BLaER1 (cell line): ENCODE measurements at regions not wholly inside any gene's neighbourhood (a gene's known extent, or its start where the extent isn't known, plus 50 kb on each side); places are given as distances from the start of the nearest gene placed in this dataset.
A peak's percentile ranks its signal among the peaks of the same experiment; 100 is the strongest.

ENCODE experiments used
- H3K27ac ChIP-seq: shearing (Covaris generic); formaldehyde crosslinking; 2 replicates; pipeline ENCODE4 v1.8.1; 2022
- H3K27me3 ChIP-seq: shearing (Covaris generic); formaldehyde crosslinking; 2 replicates; pipeline ENCODE4 v1.8.1; 2022
- H3K36me3 ChIP-seq: shearing (Covaris generic); formaldehyde crosslinking; 2 replicates; pipeline ENCODE4 v1.8.1; 2022
- H3K4me1 ChIP-seq: shearing (Covaris generic); formaldehyde crosslinking; 2 replicates; pipeline ENCODE4 v1.8.1; 2022
- H3K4me2 ChIP-seq: shearing (Covaris generic); formaldehyde crosslinking; 2 replicates; pipeline ENCODE4 v1.8.1; 2022
- H3K4me3 ChIP-seq: shearing (Covaris generic); formaldehyde crosslinking; 2 replicates; pipeline ENCODE4 v1.8.1; 2022
- H3K9ac ChIP-seq: shearing (Covaris generic); formaldehyde crosslinking; 2 replicates; pipeline ENCODE4 v1.8.1; 2022
- H3K9me3 ChIP-seq: shearing (Covaris generic); formaldehyde crosslinking; 2 replicates; pipeline ENCODE4 v1.8.1; 2022
- H4K20me1 ChIP-seq: shearing (Covaris generic); formaldehyde crosslinking; 2 replicates; pipeline ENCODE4 v1.8.1; 2022
- Cebpa-rat ChIP-seq: shearing (Covaris generic); IDR thresholded peaks from 2 replicates; pipeline ENCODE4 v1.8.1; 2022

DNA sequence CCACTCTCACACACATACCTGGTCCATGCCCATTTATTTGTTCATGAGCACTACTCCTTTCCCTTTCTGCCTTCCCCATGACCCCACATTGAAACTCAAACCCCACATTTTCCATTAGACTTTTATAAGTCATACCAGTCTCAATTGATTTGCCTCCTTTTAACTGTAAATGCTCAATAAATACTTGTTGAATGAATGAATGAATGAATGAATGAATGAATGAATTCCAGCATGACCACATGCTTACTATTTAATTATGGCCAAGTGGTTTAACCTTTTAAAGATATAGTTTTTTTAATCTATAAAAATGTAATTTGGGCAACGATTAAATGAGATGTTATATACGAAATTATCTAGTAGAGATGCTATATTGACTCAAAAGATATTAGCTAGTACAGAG is 54.1 kb upstream of the GRAMD2B start:
- no peak overlapping the region for H3K9ac ChIP-seq
- no peaks in the 10 kb centered on the region for H3K9me3 ChIP-seq
- no peak overlapping the region for H3K27ac ChIP-seq
- no peaks in the 10 kb centered on the region for H3K36me3 ChIP-seq
- no peaks in the 10 kb centered on the region for H4K20me1 ChIP-seq
- H3K27me3 ChIP-seq, result no peaks in the 10 kb centered on the region
- no peak overlapping the region for H3K4me2 ChIP-seq
- no peak for TF ChIP-seq Cebpa-rat
- H3K4me3 ChIP-seq, result no peak overlapping the region
- peaks cover 18% of the 10 kb centered on the region for H3K4me1 ChIP-seq

DNA sequence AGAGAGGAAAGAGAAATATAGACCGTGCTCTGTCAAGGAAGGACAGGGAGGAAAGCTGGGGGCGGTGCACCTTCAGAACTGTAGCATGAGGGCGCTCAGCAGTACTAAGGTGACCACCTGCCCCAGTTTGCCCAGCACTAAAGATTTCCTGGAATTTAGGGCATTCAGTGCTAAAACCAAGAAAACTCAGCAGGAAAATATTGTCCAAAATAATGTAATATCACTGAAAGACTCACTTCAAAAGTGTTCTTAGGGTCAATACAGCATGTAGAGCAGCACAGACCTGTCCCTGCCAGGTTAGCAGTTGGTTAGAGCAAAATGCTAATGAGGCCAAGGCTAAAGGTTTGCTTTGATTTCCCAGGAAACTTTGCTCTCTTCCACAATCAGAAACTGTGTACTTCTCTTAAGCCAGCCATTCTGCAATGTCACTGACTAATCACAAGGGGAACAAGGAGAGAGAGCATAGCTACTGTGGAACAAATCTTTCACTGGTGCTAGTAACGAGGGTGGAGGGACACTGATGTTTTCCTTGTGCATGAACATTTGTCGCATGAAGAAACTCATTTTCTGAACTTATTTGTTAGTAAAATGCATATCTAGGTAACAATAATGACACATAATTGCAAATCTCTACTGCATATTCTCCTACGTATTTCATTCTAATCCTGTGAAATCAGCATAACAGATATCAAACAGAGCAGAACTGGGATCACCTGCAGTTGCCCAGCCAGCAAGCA is 53.0 kb upstream of the GRAMD2B start:
- no peaks in the 10 kb centered on the region for H3K27me3 ChIP-seq
- no peak overlapping the region for H3K27ac ChIP-seq
- no peak overlapping the region for H3K4me3 ChIP-seq
- H3K4me1 ChIP-seq, result peaks cover 26% of the 10 kb centered on the region
- H4K20me1 ChIP-seq, result no peaks in the 10 kb centered on the region
- no peak for TF ChIP-seq Cebpa-rat
- no peak overlapping the region for H3K4me2 ChIP-seq
- no peaks in the 10 kb centered on the region for H3K36me3 ChIP-seq
- no peak overlapping the region for H3K9ac ChIP-seq
- no peaks in the 10 kb centered on the region for H3K9me3 ChIP-seq

DNA sequence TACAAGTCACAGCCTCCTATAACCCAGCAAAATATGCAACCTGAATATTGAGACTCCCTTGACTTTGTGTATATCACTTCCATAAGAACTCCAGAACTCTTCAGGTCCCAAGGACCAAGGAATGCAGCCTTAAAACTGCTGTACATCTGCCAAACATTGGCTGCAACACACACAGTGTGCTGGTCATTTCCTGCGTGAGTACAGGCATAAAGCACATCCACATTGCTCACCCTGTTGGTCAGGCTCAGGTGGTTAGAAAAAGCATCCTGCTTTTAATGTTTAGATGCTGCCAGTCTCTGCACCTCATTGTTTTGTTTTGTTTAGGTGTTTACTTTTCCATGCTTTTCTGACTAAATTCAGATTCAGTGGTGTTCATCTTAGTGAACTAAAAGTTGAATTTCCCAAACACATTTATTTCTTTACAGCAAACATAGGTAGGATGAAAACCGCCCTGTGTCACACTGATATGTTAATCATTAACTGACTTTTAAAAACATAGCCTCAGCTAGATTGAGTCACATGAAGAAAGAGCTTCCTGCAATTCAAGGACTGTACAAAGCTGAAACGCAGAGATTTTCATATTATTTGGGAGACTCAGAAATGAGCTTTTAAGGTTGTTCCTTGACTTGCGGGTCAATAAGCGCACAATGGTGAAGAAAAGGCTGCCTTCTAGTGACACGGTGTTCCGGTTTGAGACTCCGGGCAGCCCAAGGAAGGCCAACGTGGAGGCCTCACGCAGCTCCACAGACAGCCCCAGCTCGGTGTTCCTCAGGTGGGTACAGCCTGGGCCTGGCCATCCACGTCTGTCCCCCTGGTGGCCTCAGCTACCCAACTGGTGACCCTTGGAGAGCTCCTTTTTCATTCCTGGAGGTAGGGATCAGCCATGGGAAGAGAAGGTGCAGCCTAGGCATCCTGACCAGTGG is 52.2 kb upstream of the GRAMD2B start:
- Histone ChIP-seq H3K4me2 (no peak overlapping the region), H3K9me3 (0 out of 2 replicates have a peak, but pooled peaks cover 1% of the 10 kb centered on the region), H3K27me3 (no peaks in the 10 kb centered on the region), H4K20me1 (no peaks in the 10 kb centered on the region), H3K36me3 (no peaks in the 10 kb centered on the region), H3K27ac (no peak overlapping the region), H3K9ac (no peak overlapping the region), H3K4me1 (peaks cover 26% of the 10 kb centered on the region), H3K4me3 (no peak overlapping the region)
- no peak for TF ChIP-seq Cebpa-rat

- H3K4me2 ChIP-seq, result peak overlapping the region; percentile 67
These were observed 49.7 kb upstream of the GRAMD2B start for GRCh38 chr5:126373375-126374108.

More at GRCh38 chr5:126373375-126374108, 49.7 kb upstream of the GRAMD2B start:
- Histone ChIP-seq H3K36me3 (no peaks in the 10 kb centered on the region), H3K9ac (no peak overlapping the region), H3K4me3 (no peak overlapping the region), H3K9me3 (0 out of 2 replicates have a peak, but pooled peaks cover 9% of the 10 kb centered on the region), H3K27me3 (no peaks in the 10 kb centered on the region), H4K20me1 (no peaks in the 10 kb centered on the region), H3K4me1 (peaks cover 21% of the 10 kb centered on the region), H3K27ac (no peak overlapping the region)
- no peak for TF ChIP-seq Cebpa-rat
